ENCODE measurements at regions not wholly inside any gene's neighbourhood (a gene's known extent, or its start where the extent isn't known, plus 50 kb on each side); places are given as distances from the start of the nearest gene placed in this dataset.
"Not testable (repeated sequence)": the region's sequence is repeated elsewhere in the genome, so short reads cannot be mapped to it uniquely, and the experiment has no call there.

- in situ Hi-C loops (cut with HindIII; ENCODE audit: low pct_unique_long_range_greater_than_20kb, low sequenced_read_pairs): no loop called here
Observed at GRCh38 chr4:155062948-155063347, 145.5 kb upstream of the NPY2R start.

GRCh38 chr4:155064934-155065333, 143.5 kb upstream of the NPY2R start:
- in situ Hi-C loops (cut with HindIII; ENCODE audit: low pct_unique_long_range_greater_than_20kb, low sequenced_read_pairs); DNase-seq (ENCODE audit: low read depth, low spot score): not testable (repeated sequence)

More at GRCh38 chr4:155062948-155063347, 145.5 kb upstream of the NPY2R start:
- no peak for DNase-seq (ENCODE audit: low read depth, low spot score)

- in situ Hi-C loops (cut with HindIII; ENCODE audit: low pct_unique_long_range_greater_than_20kb, low sequenced_read_pairs): no loop called here
Observed at GRCh38 chr4:155066871-155067270, 141.6 kb upstream of the NPY2R start.

GRCh38 chr4:155071962-155072361, 136.5 kb upstream of the NPY2R start:
- in situ Hi-C loops (cut with HindIII; ENCODE audit: low pct_unique_long_range_greater_than_20kb, low sequenced_read_pairs): no loop called here
- no peak for DNase-seq (ENCODE audit: low read depth, low spot score)

More at GRCh38 chr4:155066871-155067270, 141.6 kb upstream of the NPY2R start:
- no peak for DNase-seq (ENCODE audit: low read depth, low spot score)

- in situ Hi-C loops (cut with HindIII; ENCODE audit: low pct_unique_long_range_greater_than_20kb, low sequenced_read_pairs): no loop called here
- DNase-seq (ENCODE audit: low read depth, low spot score): no peak
Observed at GRCh38 chr4:155072417-155072816, 136.0 kb upstream of the NPY2R start.

- DNase-seq (ENCODE audit: low read depth, low spot score): no peak
- in situ Hi-C loops (cut with HindIII; ENCODE audit: low pct_unique_long_range_greater_than_20kb, low sequenced_read_pairs): no loop called here
Observed at GRCh38 chr4:155073852-155074251, 134.6 kb upstream of the NPY2R start.

GRCh38 chr4:155076256-155076785, 132.1 kb upstream of the NPY2R start:
- in situ Hi-C loops (cut with HindIII; ENCODE audit: low pct_unique_long_range_greater_than_20kb, low sequenced_read_pairs): no loop called here
- DNase-seq (ENCODE audit: low read depth, low spot score): no peak

- no peak for DNase-seq (ENCODE audit: low read depth, low spot score)
- in situ Hi-C loops (cut with HindIII; ENCODE audit: low pct_unique_long_range_greater_than_20kb, low sequenced_read_pairs): no loop called here
Observed at GRCh38 chr4:155077452-155078229, 130.8 kb upstream of the NPY2R start.

- in situ Hi-C loops (cut with HindIII; ENCODE audit: low pct_unique_long_range_greater_than_20kb, low sequenced_read_pairs): no loop called here
- no peak for DNase-seq (ENCODE audit: low read depth, low spot score)
Observed at GRCh38 chr4:155079871-155080270, 128.6 kb upstream of the NPY2R start.

- in situ Hi-C loops (cut with HindIII; ENCODE audit: low pct_unique_long_range_greater_than_20kb, low sequenced_read_pairs): no loop called here
Observed at GRCh38 chr4:155081222-155081621, 127.2 kb upstream of the NPY2R start.

GRCh38 chr4:155085843-155086530, 122.4 kb upstream of the NPY2R start:
- DNase-seq (ENCODE audit: low read depth, low spot score): no peak

More at GRCh38 chr4:155081222-155081621, 127.2 kb upstream of the NPY2R start:
- no peak for DNase-seq (ENCODE audit: low read depth, low spot score)

GRCh38 chr4:155094201-155094820, 114.1 kb upstream of the NPY2R start:
- in situ Hi-C loops (cut with HindIII; ENCODE audit: low pct_unique_long_range_greater_than_20kb, low sequenced_read_pairs): no loop called here
- no peak for DNase-seq (ENCODE audit: low read depth, low spot score)

More at GRCh38 chr4:155085843-155086530, 122.4 kb upstream of the NPY2R start:
- in situ Hi-C loops (cut with HindIII; ENCODE audit: low pct_unique_long_range_greater_than_20kb, low sequenced_read_pairs): no loop called here

- in situ Hi-C loops (cut with HindIII; ENCODE audit: low pct_unique_long_range_greater_than_20kb, low sequenced_read_pairs): no loop called here
- DNase-seq (ENCODE audit: low read depth, low spot score): no peak
Observed at GRCh38 chr4:155099231-155099630, 109.2 kb upstream of the NPY2R start.

GRCh38 chr4:155106629-155107028, 101.8 kb upstream of the NPY2R start:
- no peak for DNase-seq (ENCODE audit: low read depth, low spot score)
- in situ Hi-C loops (cut with HindIII; ENCODE audit: low pct_unique_long_range_greater_than_20kb, low sequenced_read_pairs): no loop called here

- in situ Hi-C loops (cut with HindIII; ENCODE audit: low pct_unique_long_range_greater_than_20kb, low sequenced_read_pairs): no loop called here
- no peak for DNase-seq (ENCODE audit: low read depth, low spot score)
Observed at GRCh38 chr4:155107059-155107458, 101.4 kb upstream of the NPY2R start.

- no peak for DNase-seq (ENCODE audit: low read depth, low spot score)
- in situ Hi-C loops (cut with HindIII; ENCODE audit: low pct_unique_long_range_greater_than_20kb, low sequenced_read_pairs): no loop called here
Observed at GRCh38 chr4:155114790-155115189, 93.6 kb upstream of the NPY2R start.

GRCh38 chr4:155119006-155119405, 89.4 kb upstream of the NPY2R start:
- in situ Hi-C loops (cut with HindIII; ENCODE audit: low pct_unique_long_range_greater_than_20kb, low sequenced_read_pairs): no loop called here

GRCh38 chr4:155120536-155120935, 87.9 kb upstream of the NPY2R start:
- in situ Hi-C loops (cut with HindIII; ENCODE audit: low pct_unique_long_range_greater_than_20kb, low sequenced_read_pairs): no loop called here
- DNase-seq (ENCODE audit: low read depth, low spot score): no peak

More at GRCh38 chr4:155119006-155119405, 89.4 kb upstream of the NPY2R start:
- no peak for DNase-seq (ENCODE audit: low read depth, low spot score)

All from SK-MEL-5 (cell line).